ENCODE measurements at regions not wholly inside any gene's neighbourhood (a gene's known extent, or its start where the extent isn't known, plus 50 kb on each side); places are given as distances from the start of the nearest gene placed in this dataset.

GRCh38 chr7:156275292-156275691, 365.3 kb upstream of the RNF32 start:
- no peaks in the 10 kb centered on the region for H3K9me2 ChIP-seq (ENCODE audit: insufficient read depth, low read length)
- no peaks in the 10 kb centered on the region for H4K20me1 ChIP-seq (ENCODE audit: insufficient read depth)
- TF ChIP-seq, protein P1, sequence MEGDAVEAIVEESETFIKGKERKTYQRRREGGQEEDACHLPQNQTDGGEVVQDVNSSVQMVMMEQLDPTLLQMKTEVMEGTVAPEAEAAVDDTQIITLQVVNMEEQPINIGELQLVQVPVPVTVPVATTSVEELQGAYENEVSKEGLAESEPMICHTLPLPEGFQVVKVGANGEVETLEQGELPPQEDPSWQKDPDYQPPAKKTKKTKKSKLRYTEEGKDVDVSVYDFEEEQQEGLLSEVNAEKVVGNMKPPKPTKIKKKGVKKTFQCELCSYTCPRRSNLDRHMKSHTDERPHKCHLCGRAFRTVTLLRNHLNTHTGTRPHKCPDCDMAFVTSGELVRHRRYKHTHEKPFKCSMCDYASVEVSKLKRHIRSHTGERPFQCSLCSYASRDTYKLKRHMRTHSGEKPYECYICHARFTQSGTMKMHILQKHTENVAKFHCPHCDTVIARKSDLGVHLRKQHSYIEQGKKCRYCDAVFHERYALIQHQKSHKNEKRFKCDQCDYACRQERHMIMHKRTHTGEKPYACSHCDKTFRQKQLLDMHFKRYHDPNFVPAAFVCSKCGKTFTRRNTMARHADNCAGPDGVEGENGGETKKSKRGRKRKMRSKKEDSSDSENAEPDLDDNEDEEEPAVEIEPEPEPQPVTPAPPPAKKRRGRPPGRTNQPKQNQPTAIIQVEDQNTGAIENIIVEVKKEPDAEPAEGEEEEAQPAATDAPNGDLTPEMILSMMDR (IDR thresholded peaks at IDR 0.05; ENCODE audit: poor library complexity, severe bottlenecking): no peak
- no peak for TF ChIP-seq SMC3 (conservative IDR thresholded peaks at IDR 0.05; ENCODE audit: poor library complexity)
- no peak for TF ChIP-seq EZH2 (IDR thresholded peaks at IDR 0.05; ENCODE audit: borderline replicate concordance, insufficient read depth, low read length, poor library complexity, severe bottlenecking)
- no peak for TF ChIP-seq EP300 (conservative IDR thresholded peaks at IDR 0.05; ENCODE audit: poor library complexity, severe bottlenecking)
- TF ChIP-seq RAD21 (conservative IDR thresholded peaks at IDR 0.05): no peak
- TF ChIP-seq POLR2AphosphoS5 (IDR thresholded peaks at IDR 0.05): no peak
- TF ChIP-seq TAF1 (IDR thresholded peaks at IDR 0.05; ENCODE audit: low read depth): no peak
- TF ChIP-seq, protein P2, sequence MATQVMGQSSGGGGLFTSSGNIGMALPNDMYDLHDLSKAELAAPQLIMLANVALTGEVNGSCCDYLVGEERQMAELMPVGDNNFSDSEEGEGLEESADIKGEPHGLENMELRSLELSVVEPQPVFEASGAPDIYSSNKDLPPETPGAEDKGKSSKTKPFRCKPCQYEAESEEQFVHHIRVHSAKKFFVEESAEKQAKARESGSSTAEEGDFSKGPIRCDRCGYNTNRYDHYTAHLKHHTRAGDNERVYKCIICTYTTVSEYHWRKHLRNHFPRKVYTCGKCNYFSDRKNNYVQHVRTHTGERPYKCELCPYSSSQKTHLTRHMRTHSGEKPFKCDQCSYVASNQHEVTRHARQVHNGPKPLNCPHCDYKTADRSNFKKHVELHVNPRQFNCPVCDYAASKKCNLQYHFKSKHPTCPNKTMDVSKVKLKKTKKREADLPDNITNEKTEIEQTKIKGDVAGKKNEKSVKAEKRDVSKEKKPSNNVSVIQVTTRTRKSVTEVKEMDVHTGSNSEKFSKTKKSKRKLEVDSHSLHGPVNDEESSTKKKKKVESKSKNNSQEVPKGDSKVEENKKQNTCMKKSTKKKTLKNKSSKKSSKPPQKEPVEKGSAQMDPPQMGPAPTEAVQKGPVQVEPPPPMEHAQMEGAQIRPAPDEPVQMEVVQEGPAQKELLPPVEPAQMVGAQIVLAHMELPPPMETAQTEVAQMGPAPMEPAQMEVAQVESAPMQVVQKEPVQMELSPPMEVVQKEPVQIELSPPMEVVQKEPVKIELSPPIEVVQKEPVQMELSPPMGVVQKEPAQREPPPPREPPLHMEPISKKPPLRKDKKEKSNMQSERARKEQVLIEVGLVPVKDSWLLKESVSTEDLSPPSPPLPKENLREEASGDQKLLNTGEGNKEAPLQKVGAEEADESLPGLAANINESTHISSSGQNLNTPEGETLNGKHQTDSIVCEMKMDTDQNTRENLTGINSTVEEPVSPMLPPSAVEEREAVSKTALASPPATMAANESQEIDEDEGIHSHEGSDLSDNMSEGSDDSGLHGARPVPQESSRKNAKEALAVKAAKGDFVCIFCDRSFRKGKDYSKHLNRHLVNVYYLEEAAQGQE (IDR thresholded peaks at IDR 0.05; ENCODE audit: borderline replicate concordance): no peak
- no peak for TF ChIP-seq MXI1 (conservative IDR thresholded peaks at IDR 0.05; ENCODE audit: poor library complexity, severe bottlenecking)
- no peaks in the 10 kb centered on the region for H3K9me3 ChIP-seq (ENCODE audit: low read length)
- no peak overlapping the region for H3K27ac ChIP-seq (ENCODE audit: low read length)
- H3F3A ChIP-seq (ENCODE audit: insufficient read depth, low read length, poor library complexity, severe bottlenecking): no peaks in the 10 kb centered on the region
- no peak overlapping the region for H2AFZ ChIP-seq (ENCODE audit: low read depth, low read length)
- H3K27me3 ChIP-seq (ENCODE audit: insufficient read depth, low read depth, low read length): no peaks in the 10 kb centered on the region
- H3K79me2 ChIP-seq (replicated peaks; ENCODE audit: insufficient read depth, low read length): no peaks in the 10 kb centered on the region
- no peaks in the 10 kb centered on the region for H3K36me3 ChIP-seq (ENCODE audit: insufficient read depth, low read length)
- no peak overlapping the region for H3K4me3 ChIP-seq (ENCODE audit: low read length)
- H3K9ac ChIP-seq (ENCODE audit: low read length): no peak overlapping the region
- no peak overlapping the region for H3K4me2 ChIP-seq (ENCODE audit: low read length)

- Histone ChIP-seq H3K4me2 (ENCODE audit: low read length) (no peak overlapping the region), H3K36me3 (ENCODE audit: insufficient read depth, low read length) (no peaks in the 10 kb centered on the region), H3K79me2 (replicated peaks; ENCODE audit: insufficient read depth, low read length) (no peaks in the 10 kb centered on the region), H3K27me3 (ENCODE audit: insufficient read depth, low read depth, low read length) (no peaks in the 10 kb centered on the region), H4K20me1 (ENCODE audit: insufficient read depth) (no peaks in the 10 kb centered on the region), H3K9me3 (ENCODE audit: low read length) (no peaks in the 10 kb centered on the region), H3F3A (ENCODE audit: insufficient read depth, low read length, poor library complexity, severe bottlenecking) (no peaks in the 10 kb centered on the region), H3K4me3 (ENCODE audit: low read length) (no peak overlapping the region), H3K9me2 (ENCODE audit: insufficient read depth, low read length) (no peaks in the 10 kb centered on the region), H2AFZ (ENCODE audit: low read depth, low read length) (no peak overlapping the region), H3K27ac (ENCODE audit: low read length) (no peak overlapping the region), H3K9ac (ENCODE audit: low read length) (no peak overlapping the region)
- TF ChIP-seq SMC3 (conservative IDR thresholded peaks at IDR 0.05; ENCODE audit: poor library complexity) (no peak), POLR2AphosphoS5 (IDR thresholded peaks at IDR 0.05) (no peak), EP300 (conservative IDR thresholded peaks at IDR 0.05; ENCODE audit: poor library complexity, severe bottlenecking) (no peak), RAD21 (conservative IDR thresholded peaks at IDR 0.05) (no peak)
- TF ChIP-seq, protein P1 (IDR thresholded peaks at IDR 0.05; ENCODE audit: poor library complexity, severe bottlenecking): no peak
- TF ChIP-seq, protein P2 (IDR thresholded peaks at IDR 0.05; ENCODE audit: borderline replicate concordance): no peak
These were observed 366.0 kb upstream of the RNF32 start for GRCh38 chr7:156274557-156274956.

Measured in neural cell (in vitro differentiated cells).